H9 (cell line): ENCODE measurements at regions not wholly inside any gene's neighbourhood (a gene's known extent, or its start where the extent isn't known, plus 50 kb on each side); places are given as distances from the start of the nearest gene placed in this dataset.

Source experiments
- DNase-seq: peaks from one replicate; pipeline ENCODE4 v3.0.0-alpha.2; 2017
- H2AFZ ChIP-seq: one replicate; pipeline ENCODE4 v1.6.1; 2013; ENCODE audit warnings: mild to moderate bottlenecking, low read length, control low read depth, moderate library complexity
- H2AK5ac ChIP-seq: 2 replicates; pipeline ENCODE4 v1.6.1; 2013; ENCODE audit warnings: low read length, control low read depth, mixed read lengths; ENCODE audit not compliant: insufficient read length
- H2BK120ac ChIP-seq: one replicate; pipeline ENCODE4 v1.6.1; 2013; ENCODE audit warnings: low read depth, mild to moderate bottlenecking, low read length, control low read depth, inconsistent platforms; ENCODE audit not compliant: poor library complexity, severe bottlenecking
- H2BK12ac ChIP-seq: 2 replicates; pipeline ENCODE4 v1.6.1; 2013; ENCODE audit warnings: low read length, control low read depth, mixed read lengths, low read depth; ENCODE audit not compliant: insufficient read length
- H2BK15ac ChIP-seq: 2 replicates; pipeline ENCODE4 v1.6.1; 2013; ENCODE audit warnings: low read depth, low read length, control low read depth
- H2BK20ac ChIP-seq: one replicate; pipeline ENCODE4 v1.6.1; 2013; ENCODE audit warnings: low read depth, mild to moderate bottlenecking, low read length, control low read depth, inconsistent platforms; ENCODE audit not compliant: poor library complexity, severe bottlenecking
- H2BK5ac ChIP-seq: 2 replicates; pipeline ENCODE4 v1.6.1; 2013; ENCODE audit warnings: low read length, control low read depth, mixed read lengths; ENCODE audit not compliant: insufficient read length
- H3K14ac ChIP-seq: 2 replicates; pipeline ENCODE4 v1.6.1; 2013; ENCODE audit warnings: low read length, control low read depth; ENCODE audit not compliant: insufficient read depth
- H3K18ac ChIP-seq: 2 replicates; pipeline ENCODE4 v1.6.1; 2013; ENCODE audit warnings: low read depth, mild to moderate bottlenecking, mixed read lengths, low read length, control low read depth; ENCODE audit not compliant: insufficient read length
- H3K23ac ChIP-seq: 2 replicates; pipeline ENCODE4 v1.6.1; 2013; ENCODE audit warnings: low read length, control low read depth, mixed read lengths, low read depth; ENCODE audit not compliant: insufficient read length
- H3K23me2 ChIP-seq: 2 replicates; pipeline ENCODE4 v1.6.1; 2013; ENCODE audit warnings: low read depth, mild to moderate bottlenecking, mixed read lengths, low read length, control low read depth; ENCODE audit not compliant: insufficient read length, poor library complexity, severe bottlenecking
- H3K27ac ChIP-seq: 2 replicates; pipeline ENCODE4 v1.5.1; 2013; ENCODE audit warnings: low read length, control low read depth, mixed read lengths, low read depth; ENCODE audit not compliant: insufficient read length
- H3K27me3 ChIP-seq: 2 replicates; pipeline ENCODE4 v1.6.1; 2013; ENCODE audit warnings: low read length, control low read depth, inconsistent platforms; ENCODE audit not compliant: insufficient read depth
- H3K4ac ChIP-seq: 2 replicates; pipeline ENCODE4 v1.6.1; 2013; ENCODE audit warnings: low read depth, mild to moderate bottlenecking, control low read depth, inconsistent platforms, low read length, moderate library complexity
- H3K4me1 ChIP-seq: 2 replicates; pipeline ENCODE4 v1.6.1; 2013; ENCODE audit warnings: low read length, control low read depth, inconsistent platforms; ENCODE audit not compliant: insufficient read depth
- H3K4me2 ChIP-seq: 2 replicates; pipeline ENCODE4 v1.6.1; 2013; ENCODE audit warnings: low read length, control low read depth, mixed read lengths; ENCODE audit not compliant: insufficient read length, insufficient read depth
- H3K56ac ChIP-seq: 2 replicates; pipeline ENCODE4 v1.6.1; 2013; ENCODE audit warnings: low read depth, mild to moderate bottlenecking, mixed read lengths, low read length, control low read depth; ENCODE audit not compliant: insufficient read length
- H3K79me1 ChIP-seq: 2 replicates; pipeline ENCODE4 v1.6.1; 2013; ENCODE audit warnings: low read depth, mild to moderate bottlenecking, moderate library complexity, low read length, control low read depth, inconsistent platforms; ENCODE audit not compliant: insufficient read depth, poor library complexity, severe bottlenecking
- H3K79me2 ChIP-seq: 2 replicates; pipeline ENCODE4 v1.6.1; 2013; ENCODE audit warnings: low read length, control low read depth, inconsistent platforms; ENCODE audit not compliant: insufficient read depth
- H3K9ac ChIP-seq: 2 replicates; pipeline ENCODE4 v1.6.1; 2013; ENCODE audit warnings: low read length, control low read depth, mixed read lengths; ENCODE audit not compliant: insufficient read length; ENCODE audit errors: extremely low read depth
- H3K9me3 ChIP-seq: one replicate; pipeline ENCODE4 v1.6.1; 2013; ENCODE audit warnings: low read depth, low read length, inconsistent platforms; ENCODE audit not compliant: control insufficient read depth
- H3T11ph ChIP-seq: one replicate; pipeline ENCODE4 v1.6.1; 2013; ENCODE audit warnings: mild to moderate bottlenecking, low read length, control low read depth, inconsistent platforms
- H4K20me1 ChIP-seq: one replicate; pipeline ENCODE4 v1.6.1; 2013; ENCODE audit not compliant: control insufficient read depth, insufficient read length, insufficient read depth
- H4K5ac ChIP-seq: 2 replicates; pipeline ENCODE4 v1.6.1; 2013; ENCODE audit warnings: low read depth, mild to moderate bottlenecking, mixed read lengths, low read length, control low read depth; ENCODE audit not compliant: insufficient read length
- H4K8ac ChIP-seq: replicated peaks from 2 replicates; pipeline ENCODE4 v1.6.1; 2013; ENCODE audit warnings: low read length, control low read depth, mixed read lengths, low read depth; ENCODE audit not compliant: insufficient read length
- H4K91ac ChIP-seq: 2 replicates; pipeline ENCODE4 v1.6.1; 2013; ENCODE audit warnings: low read depth, mild to moderate bottlenecking, moderate library complexity, mixed read lengths, low read length, control low read depth; ENCODE audit not compliant: insufficient read length
- H3K27ac Mint-ChIP-seq, 3 experiments: 2 replicates in 2 of 3; 3 replicates in 1 of 3; pipeline ENCODE4 v1.8.0; 2020 to 2021; ENCODE audit warnings: mixed read lengths in 3 of 3, mild to moderate bottlenecking in 1 of 3, moderate library complexity in 1 of 3
- H3K27me3 Mint-ChIP-seq: 2 replicates; pipeline ENCODE4 v1.8.0; 2021; ENCODE audit warnings: low read depth, mild to moderate bottlenecking, moderate library complexity, mixed read lengths
- H3K36me3 Mint-ChIP-seq, 3 experiments: 2 replicates in 2 of 3; 3 replicates in 1 of 3; pipeline ENCODE4 v1.8.0; 2020 to 2021; ENCODE audit warnings: low read depth in 3 of 3, mixed read lengths in 3 of 3; ENCODE audit not compliant: insufficient read depth in 1 of 3
- H3K4me1 Mint-ChIP-seq, 2 experiments: 2 replicates each; pipeline ENCODE4 v1.8.0; 2020; ENCODE audit warnings: mixed read lengths in 2 of 2
- H3K4me3 Mint-ChIP-seq, 2 experiments: 2 replicates in 1 of 2; 3 replicates in 1 of 2; pipeline ENCODE4 v1.8.0; 2020 to 2021; ENCODE audit warnings: mild to moderate bottlenecking in 2 of 2, mixed read lengths in 2 of 2, moderate library complexity in 1 of 2
- H3K9me3 Mint-ChIP-seq, 2 experiments: 2 replicates in 1 of 2; 3 replicates in 1 of 2; pipeline ENCODE4 v1.8.0; 2020; ENCODE audit warnings: mild to moderate bottlenecking in 2 of 2, mixed read lengths in 2 of 2, moderate library complexity in 1 of 2
- WGBS: extraction: QIAGEN DNeasy Blood & Tissue Kit; methylation state at CpG from one replicate; pipeline ENCODE4 v1.1.7; 2013; ENCODE audit warnings: missing lambda C conversion rate, low lambda C conversion rate, mixed read lengths; ENCODE audit not compliant: insufficient read length; ENCODE audit errors: extremely low coverage; 5-methylcytosine and 5-hydroxymethylcytosine counted together
- TF ChIP-seq, protein P1 (sequence below): fragments of 200-600 bp; sonication (generic); conservative IDR thresholded peaks from 3 replicates; pipeline ENCODE4 v1.8.0; 2021; ENCODE audit warnings: antibody characterized with exemption, mild to moderate bottlenecking

GRCh38 chr3:29022976-29023375 lies 257.9 kb upstream of the RBMS3 start:
- no peaks in the 10 kb centered on the region for H3K9me3 Mint-ChIP-seq

More at GRCh38 chr3:29022976-29023375, 257.9 kb upstream of the RBMS3 start:
- no peak overlapping the region for H4K8ac ChIP-seq
- no peak overlapping the region for H3K14ac ChIP-seq
- no peak overlapping the region for H2BK120ac ChIP-seq
- H3K9ac ChIP-seq: no peak overlapping the region
- no peak overlapping the region for H2BK15ac ChIP-seq
- DNase-seq: no peak
- TF ChIP-seq, protein P1, sequence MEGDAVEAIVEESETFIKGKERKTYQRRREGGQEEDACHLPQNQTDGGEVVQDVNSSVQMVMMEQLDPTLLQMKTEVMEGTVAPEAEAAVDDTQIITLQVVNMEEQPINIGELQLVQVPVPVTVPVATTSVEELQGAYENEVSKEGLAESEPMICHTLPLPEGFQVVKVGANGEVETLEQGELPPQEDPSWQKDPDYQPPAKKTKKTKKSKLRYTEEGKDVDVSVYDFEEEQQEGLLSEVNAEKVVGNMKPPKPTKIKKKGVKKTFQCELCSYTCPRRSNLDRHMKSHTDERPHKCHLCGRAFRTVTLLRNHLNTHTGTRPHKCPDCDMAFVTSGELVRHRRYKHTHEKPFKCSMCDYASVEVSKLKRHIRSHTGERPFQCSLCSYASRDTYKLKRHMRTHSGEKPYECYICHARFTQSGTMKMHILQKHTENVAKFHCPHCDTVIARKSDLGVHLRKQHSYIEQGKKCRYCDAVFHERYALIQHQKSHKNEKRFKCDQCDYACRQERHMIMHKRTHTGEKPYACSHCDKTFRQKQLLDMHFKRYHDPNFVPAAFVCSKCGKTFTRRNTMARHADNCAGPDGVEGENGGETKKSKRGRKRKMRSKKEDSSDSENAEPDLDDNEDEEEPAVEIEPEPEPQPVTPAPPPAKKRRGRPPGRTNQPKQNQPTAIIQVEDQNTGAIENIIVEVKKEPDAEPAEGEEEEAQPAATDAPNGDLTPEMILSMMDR: no peak
- no peak overlapping the region for H2AFZ ChIP-seq
- no peak overlapping the region for H2AK5ac ChIP-seq
- H3K23me2 ChIP-seq: no peaks in the 10 kb centered on the region
- H2BK12ac ChIP-seq: no peak overlapping the region
- no peaks in the 10 kb centered on the region for H3K36me3 Mint-ChIP-seq
- no peak overlapping the region for H3K56ac ChIP-seq
- H3K4me3 Mint-ChIP-seq: no peak overlapping the region
- H3K27me3 Mint-ChIP-seq: no peaks in the 10 kb centered on the region
- H3K27ac Mint-ChIP-seq: no peak overlapping the region
- H3K27ac ChIP-seq: no peak overlapping the region
- H3K9me3 ChIP-seq: no peaks in the 10 kb centered on the region
- no peak overlapping the region for H3K4me2 ChIP-seq
- no peak overlapping the region for H3K23ac ChIP-seq
- H2BK5ac ChIP-seq: no peak overlapping the region
- H3T11ph ChIP-seq: no peak overlapping the region
- WGBS: no CpG with 5 or more reads among the region's 1 CpG
- H4K91ac ChIP-seq: no peak overlapping the region
- H4K20me1 ChIP-seq: no peaks in the 10 kb centered on the region
- no peaks in the 10 kb centered on the region for H3K27me3 ChIP-seq
- no peak overlapping the region for H2BK20ac ChIP-seq
- H3K4ac ChIP-seq: no peak overlapping the region
- H3K79me1 ChIP-seq: no peaks in the 10 kb centered on the region
- no peak overlapping the region for H4K5ac ChIP-seq
- H3K18ac ChIP-seq: no peak overlapping the region
- no peaks in the 10 kb centered on the region for H3K4me1 Mint-ChIP-seq
- no peaks in the 10 kb centered on the region for H3K4me1 ChIP-seq
- H3K79me2 ChIP-seq: no peaks in the 10 kb centered on the region
